Adrenal gland (tissue), 9 donors: ENCODE measurements at regions not wholly inside any gene's neighbourhood (a gene's known extent, or its start where the extent isn't known, plus 50 kb on each side); places are given as distances from the start of the nearest gene placed in this dataset.
"Not testable (repeated sequence)": the region's sequence is repeated elsewhere in the genome, so short reads cannot be mapped to it uniquely, and the experiment has no call there.

ENCODE experiments used
- DNase-seq, 7 donors: peaks; one replicate each; pipeline ENCODE4 v3.0.0-alpha.2; 2019 to 2020
- H3K27ac ChIP-seq, 5 donors: fragments of 200-600 bp; sonication (generic) in 4 of 5; 1 replicate in 3 of 5; 2 replicates in 2 of 5; pipeline versions ENCODE4 v1.5.1 to v1.8.0; 2016 to 2020; ENCODE audit warnings: mild to moderate bottlenecking in 1 of 5
- H3K27me3 ChIP-seq: fragments of 200-600 bp; 2 replicates; pipeline ENCODE4 v1.8.0; 2021
- H3K36me3 ChIP-seq, 2 donors: fragments of 200-600 bp; replicated peaks in 1 of 2; 1 replicate in 1 of 2; 2 replicates in 1 of 2; pipeline versions ENCODE4 v1.5.1 to v1.8.0; 2018 to 2022
- H3K4me1 ChIP-seq, 2 donors: fragments of 200-600 bp; replicated peaks in 1 of 2; 1 replicate in 1 of 2; 2 replicates in 1 of 2; pipeline versions ENCODE4 v1.5.1 to v1.8.0; 2018 to 2021
- H3K4me3 ChIP-seq, 4 donors: fragments of 200-600 bp; sonication (generic) in 3 of 4; one replicate each; pipeline ENCODE4 v1.5.1; 2016 to 2018
- H3K9me3 ChIP-seq, 3 donors: fragments of 200-600 bp; sonication (generic) in 1 of 3; replicated peaks in 1 of 3; 1 replicate in 2 of 3; 2 replicates in 1 of 3; pipeline versions ENCODE4 v1.5.1 to v1.8.0; 2016 to 2021
- CTCF ChIP-seq, 6 experiments: fragments of 450-650 bp in 4 of 6; fragments of 200-600 bp in 2 of 6; sonication (generic) in 1 of 6; IDR thresholded peaks; 1 replicate in 5 of 6; 2 replicates in 1 of 6; pipeline versions ENCODE4 v1.5.1 to v1.8.0; 2016 to 2021; ENCODE audit warnings: antibody characterized with exemption in 6 of 6, mild to moderate bottlenecking in 2 of 6, moderate library complexity in 1 of 6
- POLR2A ChIP-seq, 2 donors: fragments of 450-650 bp; IDR thresholded peaks; one replicate each; pipeline ENCODE4 v1.6.1; 2017; ENCODE audit warnings: antibody characterized with exemption in 2 of 2, mild to moderate bottlenecking in 2 of 2, moderate library complexity in 1 of 2
- WGBS, 4 donors: extraction: QIAGEN DNeasy Blood & Tissue Kit in 2 of 4; methylation state at CpG; one replicate each; pipeline versions ENCODE4 v1.1.5 to v1.1.7; 2013 to 2017; 5-methylcytosine and 5-hydroxymethylcytosine counted together
- intact Hi-C, 2 donors: fragments of 100-400 bp; cut with DNase I; formaldehyde crosslinking; loops; one replicate each; pipeline versions ENCODE4 v1.14.1 to v1.15.0; 2022 to 2023
- donor health status: healthy with polysubstance abuse.
- donor health status: Bipolar disorder and iron deficiency.
- donor health status: DM: yes; HTN: yes; CAD: no.
- donor health status: DM: no; HTN: no; CAD: no.
- donor health status: DM: no; HTN: no; CAD: no.

- TF ChIP-seq POLR2A (IDR thresholded peaks at IDR 0.05) (no peak), CTCF (IDR thresholded peaks at IDR 0.05) (no peak)
- H3K4me1 ChIP-seq, result no peaks in the 10 kb centered on the region
- H3K4me3 ChIP-seq, result no peak overlapping the region
- WGBS, 4 donors, result 85 to 100% (median 89%) methylated on average over 1 of the region's 1 CpG
- intact Hi-C loops, result no loop called here
- H3K9me3 ChIP-seq, result no peaks in the 10 kb centered on the region
- H3K27ac ChIP-seq, result no peak overlapping the region
- DNase-seq, result no peak
- no peaks in the 10 kb centered on the region for H3K27me3 ChIP-seq
- no peaks in the 10 kb centered on the region for H3K36me3 ChIP-seq
These were observed 943.7 kb downstream of the METTL15 start for GRCh38 chr11:29051935-29052334.

GRCh38 chr11:29050962-29051361 lies 942.8 kb downstream of the METTL15 start:
- DNase-seq, H3K9me3 ChIP-seq, H3K4me1 ChIP-seq, H3K4me3 ChIP-seq, H3K27ac ChIP-seq, intact Hi-C loops, H3K27me3 ChIP-seq, H3K36me3 ChIP-seq: not testable (repeated sequence)
- 73 to 85% (median 78%) methylated on average over 5 to 11 of the region's 11 CpGs for WGBS, 4 donors

GRCh38 chr11:29040489-29040888 lies 932.3 kb downstream of the METTL15 start:
- DNase-seq, result no peak
- Histone ChIP-seq H3K27ac (no peak overlapping the region), H3K4me3 (no peak overlapping the region), H3K27me3 (no peaks in the 10 kb centered on the region), H3K4me1 (no peaks in the 10 kb centered on the region), H3K36me3 (no peaks in the 10 kb centered on the region), H3K9me3 (no peaks in the 10 kb centered on the region)
- intact Hi-C loops, result no loop called here
- TF ChIP-seq CTCF (IDR thresholded peaks at IDR 0.05) (no peak), POLR2A (IDR thresholded peaks at IDR 0.05) (no peak)

GRCh38 chr11:29032384-29033149 lies 924.4 kb downstream of the METTL15 start:
- no peak for DNase-seq
- Histone ChIP-seq H3K4me1 (no peaks in the 10 kb centered on the region), H3K4me3 (no peak overlapping the region), H3K9me3 (peaks cover 0 to 9% (median 8%) of the 10 kb centered on the region in 3 donors), H3K27me3 (no peaks in the 10 kb centered on the region), H3K27ac (no peak overlapping the region), H3K36me3 (no peaks in the 10 kb centered on the region)
- intact Hi-C loops, result no loop called here
- no peak for TF ChIP-seq CTCF (IDR thresholded peaks at IDR 0.05)
- no peak for TF ChIP-seq POLR2A (IDR thresholded peaks at IDR 0.05)
- WGBS, 4 donors, result 0 to 68% (median 32%) methylated on average over 2 of the region's 2 CpGs

- Histone ChIP-seq H3K36me3 (no peaks in the 10 kb centered on the region), H3K4me1 (no peaks in the 10 kb centered on the region), H3K9me3 (peaks cover 0 to 9% (median 8%) of the 10 kb centered on the region in 3 donors), H3K27ac (no peak overlapping the region), H3K27me3 (no peaks in the 10 kb centered on the region), H3K4me3 (no peak overlapping the region)
- intact Hi-C loops, result no loop called here
- no peak for DNase-seq
- TF ChIP-seq POLR2A (IDR thresholded peaks at IDR 0.05) (no peak), CTCF (IDR thresholded peaks at IDR 0.05) (no peak)
- 79 to 86% (median 80%) methylated on average over 2 of the region's 2 CpGs for WGBS, 4 donors
These were observed 921.3 kb downstream of the METTL15 start for GRCh38 chr11:29029452-29029851.
